Stimulated activated CD8-positive, alpha-beta memory T cell treated with anti-CD3 and anti-CD28 coated beads, Interleukin-7, amount 100 ng/mL, for 4 hours (primary cell): ENCODE measurements at regions not wholly inside any gene's neighbourhood (a gene's known extent, or its start where the extent isn't known, plus 50 kb on each side); places are given as distances from the start of the nearest gene placed in this dataset.

Experiments used
- DNase-seq, 2 donors: peaks; one replicate each; pipeline ENCODE4 v3.0.0-alpha.2; 2020; ENCODE audit warnings: low read depth in 2 of 2

- no peak for DNase-seq
Measured at GRCh38 chr13:55245005-55245644, 1895.6 kb upstream of the PRR20A start.

GRCh38 chr13:55255236-55255635, 1885.5 kb upstream of the PRR20A start:
- DNase-seq: no peak

- no peak for DNase-seq
Measured at GRCh38 chr13:55263045-55263444, 1877.7 kb upstream of the PRR20A start.

DNA sequence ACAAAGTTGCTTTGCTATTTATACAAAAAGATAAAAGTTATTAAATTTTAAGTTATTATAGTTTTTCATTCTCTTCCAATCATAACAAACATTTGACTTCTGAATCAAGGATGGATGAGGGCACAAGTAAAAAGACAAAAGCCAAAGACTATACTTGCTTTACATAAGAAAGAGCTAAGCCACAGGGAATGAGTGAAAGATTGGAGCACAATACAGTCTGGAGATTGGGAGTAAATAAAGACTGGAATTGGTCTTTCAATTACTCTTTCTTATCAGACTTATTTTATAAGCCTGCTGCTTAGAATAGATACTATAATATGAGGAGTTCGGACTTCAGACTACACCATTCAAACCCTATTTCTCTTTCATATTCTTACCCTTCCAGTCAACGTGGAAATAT, 1874.1 kb upstream of the PRR20A start:
- no peak for DNase-seq

DNA sequence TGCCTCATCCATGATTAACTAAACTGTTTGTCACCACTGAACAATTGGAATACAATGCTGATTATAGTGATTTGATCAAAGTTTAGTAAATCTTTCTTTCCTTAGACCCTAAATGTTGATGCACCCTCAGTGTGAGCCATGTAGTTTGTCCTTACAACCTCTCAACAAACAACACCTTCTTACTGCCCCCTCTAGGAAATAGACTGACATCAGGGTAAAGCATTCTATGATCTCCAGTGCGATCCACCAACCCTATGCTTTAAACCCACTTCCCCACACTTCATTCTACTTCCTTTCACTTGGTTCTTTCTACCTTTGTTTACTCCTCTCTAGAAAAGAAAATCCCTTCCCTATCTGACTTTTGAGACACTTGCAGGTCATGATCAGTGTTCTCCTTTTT, 1842.5 kb upstream of the PRR20A start:
- DNase-seq: no peak

DNA sequence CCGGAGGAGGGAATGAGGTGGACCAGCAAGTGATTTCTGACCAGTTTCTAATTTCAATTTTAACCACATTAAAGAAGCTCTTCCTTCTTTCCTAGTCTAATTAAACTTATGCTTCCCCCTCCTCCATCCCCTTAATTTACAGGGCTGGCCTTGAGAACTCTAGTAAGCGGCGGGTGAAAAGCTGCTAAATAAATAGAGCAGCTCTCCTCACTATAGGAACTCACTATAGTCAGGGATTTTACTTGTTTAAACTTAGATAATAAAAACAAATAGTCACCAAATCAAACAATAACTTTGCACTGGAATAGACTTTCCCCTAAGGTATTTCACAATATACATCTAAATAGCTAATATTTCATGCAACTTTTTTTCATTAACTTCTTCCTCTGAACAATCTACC, 1838.2 kb upstream of the PRR20A start:
- no peak for DNase-seq

DNA sequence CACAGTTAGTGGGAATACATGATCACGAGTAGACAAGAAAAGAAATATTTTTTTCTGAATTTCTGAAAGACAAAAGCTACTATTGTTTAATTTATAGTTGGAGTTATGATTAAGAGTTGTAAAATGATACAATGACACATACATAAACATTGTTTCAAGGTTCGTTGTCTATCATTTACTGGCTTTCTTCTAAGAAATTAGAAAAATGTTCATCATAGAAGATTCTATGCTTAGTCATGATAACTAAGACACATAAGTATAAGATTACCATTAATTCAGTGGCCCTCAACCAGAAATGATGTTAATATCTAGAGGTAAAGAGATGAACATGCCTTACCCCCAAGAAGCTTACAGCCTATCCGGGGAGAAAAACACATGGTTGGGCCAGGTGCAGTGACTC, 1832.8 kb upstream of the PRR20A start:
- DNase-seq: no peak

GRCh38 chr13:55341891-55342290, 1798.8 kb upstream of the PRR20A start:
- DNase-seq: no peak

- DNase-seq: no peak
Measured at GRCh38 chr13:55345224-55345623, 1795.5 kb upstream of the PRR20A start.

DNA sequence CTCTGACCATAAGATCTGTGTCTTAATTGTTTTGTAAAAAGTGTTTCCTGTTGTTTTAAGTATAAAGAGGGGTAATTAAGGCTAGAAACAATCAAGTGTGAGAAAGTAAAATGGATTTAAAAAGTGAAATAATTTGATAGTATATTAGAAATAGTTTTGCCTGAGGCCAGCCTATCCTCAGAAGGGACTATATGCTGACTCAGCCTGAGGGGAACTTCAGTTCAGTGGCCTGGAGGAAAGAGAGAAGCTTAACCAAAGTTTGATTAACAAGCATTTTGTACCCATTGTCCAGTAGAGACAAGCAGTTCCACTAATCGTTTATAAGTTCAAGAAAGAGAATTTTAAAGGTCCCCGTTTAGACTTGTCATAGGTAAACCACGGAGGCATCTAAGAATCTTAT, 1793.2 kb upstream of the PRR20A start:
- DNase-seq: no peak

DNA sequence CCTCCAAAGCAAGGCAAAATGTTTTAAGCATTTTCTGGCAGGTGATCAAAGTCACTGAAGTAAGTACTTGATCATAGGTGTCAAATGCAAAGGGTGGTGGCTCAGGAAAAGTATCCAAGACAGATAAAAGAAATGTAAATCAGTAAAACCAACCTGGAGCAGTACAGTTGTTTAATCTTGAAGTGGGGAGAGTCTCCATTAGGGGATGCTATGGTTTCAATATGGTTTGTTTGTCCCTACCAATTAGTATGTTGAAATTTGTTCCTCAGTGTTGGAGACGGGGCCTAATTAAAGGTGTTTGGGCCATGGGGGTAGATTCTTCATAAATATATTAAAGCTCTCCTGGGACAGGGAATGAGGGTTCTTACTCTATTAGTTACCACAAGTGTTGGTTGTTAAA, 1781.7 kb upstream of the PRR20A start:
- DNase-seq: no peak

DNA sequence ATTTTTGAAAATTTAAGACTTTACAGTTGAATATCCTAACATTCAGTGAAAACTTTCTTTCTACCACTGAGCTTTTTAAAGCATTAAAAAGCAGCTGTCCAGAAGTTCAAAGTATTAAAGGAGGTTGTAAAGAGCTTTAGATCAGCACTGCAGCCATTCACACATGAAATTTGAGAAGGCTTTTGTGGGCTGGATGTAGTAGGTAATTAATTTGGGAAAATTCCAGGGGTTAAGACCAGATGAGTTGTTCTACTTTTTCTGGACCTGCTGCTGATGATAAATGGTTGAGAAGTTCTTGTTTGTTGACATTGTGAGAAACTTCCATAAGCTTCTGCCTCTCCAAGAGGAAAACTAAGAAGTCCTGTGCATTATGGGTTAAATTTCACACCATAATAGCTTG, 1779.6 kb upstream of the PRR20A start:
- no peak for DNase-seq

DNA sequence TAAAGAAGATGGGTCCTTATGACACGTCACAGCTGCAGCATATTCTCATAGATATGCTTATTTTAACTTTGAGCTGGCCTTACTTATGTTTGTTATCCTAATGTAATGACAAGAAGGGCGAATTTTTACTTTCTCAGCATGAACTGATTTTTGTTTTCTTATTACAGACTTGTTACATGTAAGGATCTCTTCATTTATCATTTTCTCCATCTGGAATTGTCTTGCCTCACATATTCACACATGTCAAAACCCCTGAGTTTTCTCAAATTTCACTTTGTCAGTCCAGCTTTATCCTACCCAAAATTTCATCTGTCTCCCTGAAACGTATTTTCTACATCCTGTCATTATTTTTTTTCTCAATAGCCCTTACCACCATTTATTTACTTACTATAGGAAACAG, 1774.0 kb upstream of the PRR20A start:
- DNase-seq: no peak

DNA sequence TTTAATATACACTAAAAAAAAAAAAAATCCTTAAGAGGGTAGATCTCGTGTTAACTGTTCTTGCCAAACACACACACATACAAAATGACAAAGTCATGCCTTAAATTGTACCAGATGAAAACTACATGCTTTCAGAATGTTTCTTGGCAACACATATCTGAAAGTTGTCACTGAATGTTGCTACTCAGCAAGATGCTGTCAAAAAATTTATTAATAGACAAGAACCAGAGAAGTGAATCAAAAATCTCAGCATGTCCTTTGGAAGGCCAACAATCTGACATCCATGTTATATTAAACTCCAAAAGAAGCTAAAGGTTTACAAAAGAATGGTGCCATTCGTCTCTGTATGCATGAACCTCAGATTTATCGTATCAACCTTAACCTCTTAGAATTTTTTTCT, 1746.2 kb upstream of the PRR20A start:
- DNase-seq: no peak

DNA sequence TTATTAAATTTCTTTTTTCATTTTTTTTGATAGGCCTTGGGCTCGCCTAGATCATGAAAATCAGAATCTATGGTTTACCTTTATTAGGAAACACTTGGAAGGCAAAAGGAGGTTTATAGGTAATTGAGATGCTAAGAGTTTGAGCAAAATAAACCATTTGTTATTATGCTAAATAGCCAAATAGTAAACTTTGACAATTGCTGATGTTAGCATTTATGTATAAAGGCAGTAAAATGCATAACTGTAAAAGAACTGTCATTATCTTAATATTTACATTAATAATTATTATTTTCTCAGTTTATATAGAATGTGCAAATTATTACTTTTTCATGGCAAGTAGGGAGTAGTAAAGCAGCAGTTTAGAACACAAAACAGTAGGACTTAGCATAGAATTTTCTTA, 1737.8 kb upstream of the PRR20A start:
- no peak for DNase-seq

GRCh38 chr13:55403887-55404487, 1736.7 kb upstream of the PRR20A start:
- DNase-seq: no peak

GRCh38 chr13:55410398-55411330, 1730.1 kb upstream of the PRR20A start:
- DNase-seq: no peak

- no peak for DNase-seq
Measured at GRCh38 chr13:55418095-55418494, 1722.6 kb upstream of the PRR20A start.

GRCh38 chr13:55432814-55433213, 1707.9 kb upstream of the PRR20A start:
- no peak for DNase-seq

GRCh38 chr13:55437162-55437561, 1703.6 kb upstream of the PRR20A start:
- no peak for DNase-seq

GRCh38 chr13:55439450-55439849, 1701.3 kb upstream of the PRR20A start:
- no peak for DNase-seq

DNA sequence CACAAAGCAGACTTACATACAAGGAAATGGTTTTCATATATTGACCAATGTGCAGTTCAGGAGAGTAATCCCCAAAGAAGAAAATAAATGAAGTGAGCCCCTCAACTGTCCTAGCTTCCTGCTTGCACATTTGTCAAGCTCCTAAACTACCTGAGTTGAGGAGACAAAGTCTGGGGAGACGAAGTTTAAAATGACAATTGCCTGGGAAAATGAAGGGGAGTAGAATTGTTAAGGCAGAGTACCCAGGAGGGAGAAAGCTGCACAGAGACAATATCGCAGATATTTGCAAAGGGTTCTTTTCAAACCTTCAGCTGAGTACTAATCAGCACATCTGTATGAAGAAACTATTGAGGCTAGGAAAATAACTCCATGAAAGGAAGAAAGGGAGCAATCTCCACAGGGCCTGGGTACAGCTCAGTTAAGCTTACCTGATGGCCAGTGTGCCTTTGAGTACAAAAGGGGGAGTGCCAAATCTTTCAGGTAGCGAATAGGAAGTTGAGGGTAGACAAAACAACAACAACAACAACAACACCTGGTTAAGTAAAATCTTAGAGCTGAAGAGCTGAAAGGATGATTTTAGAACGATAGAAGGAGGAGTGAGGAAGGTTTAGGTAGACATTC, 1700.1 kb upstream of the PRR20A start:
- no peak for DNase-seq
